ENCODE measurements at regions not wholly inside any gene's neighbourhood (a gene's known extent, or its start where the extent isn't known, plus 50 kb on each side); places are given as distances from the start of the nearest gene placed in this dataset.

DNA sequence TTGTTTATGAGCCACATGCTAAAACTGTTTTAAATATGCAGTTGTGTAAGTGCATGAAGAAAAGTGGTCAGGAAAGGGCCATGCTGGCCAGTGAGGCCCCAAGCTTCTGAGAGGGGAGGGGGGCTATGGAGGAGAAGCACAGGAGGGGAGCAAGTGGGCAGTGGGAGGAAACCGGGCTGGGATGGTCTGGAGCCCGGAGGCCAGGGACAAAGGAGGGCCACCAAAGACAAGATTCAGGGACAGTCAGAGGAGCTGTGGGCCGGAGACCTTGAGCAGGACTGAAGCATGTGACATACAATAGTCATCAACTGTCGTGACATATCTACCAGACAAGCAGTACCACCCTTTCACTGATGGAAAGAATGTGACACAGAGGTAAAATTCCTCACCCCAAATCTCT lies 333.2 kb upstream of the IRX1 start:
- 60 to 91% methylated on average over 2 to 3 of the region's 4 CpGs for WGBS, 2 experiments (ENCODE audit: insufficient coverage in 2 of 2)
- H3K4me1 ChIP-seq (ENCODE audit: control insufficient read depth, insufficient read depth, low read length, poor library complexity, severe bottlenecking), result no peaks in the 10 kb centered on the region
- H3K4me3 ChIP-seq (ENCODE audit: extremely low read depth, insufficient read depth, low read length, poor library complexity, severe bottlenecking), result no peak overlapping the region
- H3K27ac ChIP-seq (ENCODE audit: low read depth, low read length, severe bottlenecking), result no peak overlapping the region
- H3K9me3 ChIP-seq (ENCODE audit: control insufficient read depth, low read length), result no peaks in the 10 kb centered on the region
- no peaks in the 10 kb centered on the region for H3K36me3 ChIP-seq (ENCODE audit: control insufficient read depth, insufficient read depth, low read length)

DNA sequence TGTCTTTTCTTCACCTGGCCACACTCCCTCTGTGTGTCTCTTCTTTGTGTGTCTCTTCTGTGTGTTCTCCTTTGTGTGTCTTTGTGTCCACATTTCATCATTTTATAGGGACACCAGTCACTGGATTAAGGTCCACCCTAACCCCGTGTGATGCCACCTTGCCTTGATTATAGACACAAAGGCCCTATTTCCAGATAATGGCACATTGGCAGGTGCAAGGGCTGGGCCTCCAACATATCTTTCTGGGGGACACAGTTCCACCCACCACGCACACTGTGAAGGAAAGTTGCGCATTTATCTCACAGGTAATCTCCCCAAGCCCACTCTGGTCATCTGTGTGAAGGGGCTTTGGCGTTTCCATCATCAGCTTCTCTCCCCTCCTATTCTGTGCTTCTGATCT lies 334.6 kb upstream of the IRX1 start:
- 96 to 100% methylated on average over 1 to 2 of the region's 4 CpGs for WGBS, 2 experiments (ENCODE audit: insufficient coverage in 2 of 2)
- H3K9me3 ChIP-seq (ENCODE audit: control insufficient read depth, low read length), result no peaks in the 10 kb centered on the region

DNA sequence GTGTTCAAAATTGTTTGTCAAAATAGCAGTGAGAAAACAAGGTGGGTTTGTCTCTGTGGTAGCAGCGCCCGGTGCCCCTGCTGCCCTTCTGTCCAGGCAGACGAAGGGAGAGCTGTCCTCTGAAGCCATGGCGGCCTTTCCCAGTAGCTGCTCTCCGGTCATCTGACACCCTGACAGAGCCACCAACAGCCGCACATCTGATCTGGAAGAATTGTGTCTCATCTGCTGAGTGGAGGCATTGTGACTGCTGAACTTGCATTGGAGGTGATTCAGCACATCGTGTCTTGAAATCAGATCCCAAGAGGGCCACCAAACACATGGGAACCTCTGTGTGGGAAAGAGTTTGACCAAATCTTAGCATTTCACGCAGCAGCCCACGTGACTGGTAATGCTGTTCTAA lies 337.6 kb upstream of the IRX1 start:
- H3K27ac ChIP-seq (ENCODE audit: low read depth, low read length, severe bottlenecking), result no peak overlapping the region
- no peaks in the 10 kb centered on the region for H3K36me3 ChIP-seq (ENCODE audit: control insufficient read depth, insufficient read depth, low read length)
- H3K4me3 ChIP-seq (ENCODE audit: extremely low read depth, insufficient read depth, low read length, poor library complexity, severe bottlenecking), result no peak overlapping the region
- 88 to 96% methylated on average over 9 of the region's 9 CpGs for WGBS, 2 experiments (ENCODE audit: insufficient coverage in 2 of 2)
- no peaks in the 10 kb centered on the region for H3K4me1 ChIP-seq (ENCODE audit: control insufficient read depth, insufficient read depth, low read length, poor library complexity, severe bottlenecking)
- no peaks in the 10 kb centered on the region for H3K9me3 ChIP-seq (ENCODE audit: control insufficient read depth, low read length)

More for the DNA sequence above, 334.6 kb upstream of the IRX1 start:
- no peaks in the 10 kb centered on the region for H3K36me3 ChIP-seq (ENCODE audit: control insufficient read depth, insufficient read depth, low read length)
- no peaks in the 10 kb centered on the region for H3K4me1 ChIP-seq (ENCODE audit: control insufficient read depth, insufficient read depth, low read length, poor library complexity, severe bottlenecking)
- H3K4me3 ChIP-seq (ENCODE audit: extremely low read depth, insufficient read depth, low read length, poor library complexity, severe bottlenecking), result no peak overlapping the region
- H3K27ac ChIP-seq (ENCODE audit: low read depth, low read length, severe bottlenecking), result no peak overlapping the region

DNA sequence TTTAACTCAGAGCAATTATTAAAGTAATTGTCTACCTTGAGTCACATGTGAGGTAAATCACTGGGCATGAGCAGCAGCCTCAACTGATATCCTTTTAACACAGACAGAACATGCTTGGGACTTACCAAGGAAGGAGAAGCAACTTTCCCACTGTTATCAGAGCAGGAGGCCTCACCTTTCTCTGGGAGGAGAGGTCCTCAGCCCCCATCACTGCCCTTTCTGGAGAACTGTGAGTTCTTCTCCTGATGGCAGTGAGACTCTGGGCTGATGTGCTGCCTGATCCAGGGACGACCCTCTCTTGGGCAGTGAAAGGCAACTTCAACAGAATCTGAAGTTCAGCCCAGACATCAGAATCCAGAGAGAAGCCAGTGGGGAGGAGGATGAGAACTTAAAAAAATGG lies 343.4 kb upstream of the IRX1 start:
- WGBS, 2 experiments (ENCODE audit: insufficient coverage in 2 of 2), result 67% methylated on average over 1 of the region's 1 CpG; no CpG with 5 or more reads in 1 of the 2 experiments
- H3K9me3 ChIP-seq (ENCODE audit: control insufficient read depth, low read length), result no peaks in the 10 kb centered on the region

DNA sequence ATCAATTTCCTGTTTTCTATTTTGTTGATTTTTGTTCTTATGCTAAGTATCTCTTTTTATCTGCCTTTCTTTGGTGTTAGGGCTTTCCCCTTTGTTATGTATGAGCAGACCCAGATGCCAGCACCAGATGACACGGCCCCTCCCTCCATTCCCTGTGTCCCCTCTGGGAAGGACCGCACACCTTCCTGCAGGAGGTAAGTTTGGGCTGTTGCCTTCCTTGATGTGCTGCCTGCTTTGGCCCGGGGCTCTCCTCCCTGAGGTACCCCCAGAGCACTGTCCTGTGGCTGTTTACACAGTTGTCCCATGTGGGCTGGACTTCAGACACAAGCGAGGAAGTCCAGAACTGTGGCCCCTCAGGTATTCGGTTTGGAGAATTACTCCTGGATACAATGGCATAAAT lies 343.8 kb upstream of the IRX1 start:
- H3K27ac ChIP-seq (ENCODE audit: low read depth, low read length, severe bottlenecking), result no peak overlapping the region
- whole genome bisulfite sequencing, 2 experiments (ENCODE audit: insufficient coverage in 2 of 2), result 24 to 43% methylated on average over 2 to 3 of the region's 5 CpGs
- no peak overlapping the region for H3K4me3 ChIP-seq (ENCODE audit: extremely low read depth, insufficient read depth, low read length, poor library complexity, severe bottlenecking)
- no peaks in the 10 kb centered on the region for H3K9me3 ChIP-seq (ENCODE audit: control insufficient read depth, low read length)
- H3K36me3 ChIP-seq (ENCODE audit: control insufficient read depth, insufficient read depth, low read length), result no peaks in the 10 kb centered on the region
- no peaks in the 10 kb centered on the region for H3K4me1 ChIP-seq (ENCODE audit: control insufficient read depth, insufficient read depth, low read length, poor library complexity, severe bottlenecking)

More for the DNA sequence above, 343.4 kb upstream of the IRX1 start:
- no peak overlapping the region for H3K27ac ChIP-seq (ENCODE audit: low read depth, low read length, severe bottlenecking)
- H3K4me3 ChIP-seq (ENCODE audit: extremely low read depth, insufficient read depth, low read length, poor library complexity, severe bottlenecking), result no peak overlapping the region
- H3K36me3 ChIP-seq (ENCODE audit: control insufficient read depth, insufficient read depth, low read length), result no peaks in the 10 kb centered on the region
- no peaks in the 10 kb centered on the region for H3K4me1 ChIP-seq (ENCODE audit: control insufficient read depth, insufficient read depth, low read length, poor library complexity, severe bottlenecking)

DNA sequence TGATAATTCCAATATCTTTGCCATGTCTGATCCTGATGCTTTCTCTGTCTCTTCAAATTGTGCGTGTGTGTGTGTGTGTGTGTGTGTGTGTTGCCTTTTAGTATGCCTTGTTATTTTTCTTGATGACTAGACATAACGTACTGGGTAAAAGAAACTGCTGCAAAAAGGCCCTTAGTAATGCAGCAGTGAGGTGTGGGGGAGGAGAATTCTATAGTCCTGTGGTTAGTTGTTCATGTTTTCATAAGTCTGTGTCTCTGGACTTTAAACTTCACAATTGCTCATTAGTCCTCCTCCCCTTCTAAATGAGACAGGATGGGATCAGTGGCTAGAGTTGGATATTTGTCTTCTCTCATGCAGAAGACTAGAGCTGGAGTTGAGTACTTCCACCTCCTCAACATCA lies 346.2 kb upstream of the IRX1 start:
- Histone ChIP-seq H3K9me3 (ENCODE audit: control insufficient read depth, low read length) (no peaks in the 10 kb centered on the region), H3K27ac (ENCODE audit: low read depth, low read length, severe bottlenecking) (no peak overlapping the region), H3K36me3 (ENCODE audit: control insufficient read depth, insufficient read depth, low read length) (no peaks in the 10 kb centered on the region), H3K4me3 (ENCODE audit: extremely low read depth, insufficient read depth, low read length, poor library complexity, severe bottlenecking) (no peak overlapping the region), H3K4me1 (ENCODE audit: control insufficient read depth, insufficient read depth, low read length, poor library complexity, severe bottlenecking) (no peaks in the 10 kb centered on the region)
- WGBS, 2 experiments (ENCODE audit: insufficient coverage in 2 of 2), result no CpG with 5 or more reads among the region's 2 CpGs

DNA sequence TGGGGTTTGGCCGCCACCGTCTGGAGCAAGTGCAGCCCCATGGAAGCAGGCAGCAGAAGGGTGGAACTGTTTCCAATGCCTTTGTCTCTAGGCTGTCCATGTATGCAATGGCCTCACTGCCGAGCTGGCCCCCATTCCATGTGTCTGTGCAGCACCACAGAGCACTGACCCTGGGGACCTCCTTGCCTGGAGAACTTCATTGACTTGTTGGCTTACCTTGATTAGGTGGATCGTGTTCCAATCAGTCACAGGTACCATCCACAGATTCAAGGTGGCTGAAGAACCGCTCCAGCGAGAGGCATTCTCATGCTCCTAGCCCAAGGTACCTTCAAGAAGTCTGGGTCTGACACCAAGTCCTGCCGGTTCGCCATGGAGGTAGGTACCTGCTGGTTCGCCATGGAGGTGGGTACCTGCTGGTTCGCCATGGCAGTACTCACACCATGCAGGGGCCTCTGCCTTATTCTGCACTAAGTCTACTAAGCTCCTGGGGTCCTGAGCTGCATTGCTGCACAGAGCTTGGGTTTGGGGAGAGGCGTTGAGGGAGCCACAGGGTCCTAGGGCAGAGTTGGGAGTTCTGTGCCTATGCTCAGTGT lies 358.3 kb upstream of the IRX1 start:
- H3K27ac ChIP-seq (ENCODE audit: low read depth, low read length, severe bottlenecking), result no peak overlapping the region
- no peak overlapping the region for H3K4me3 ChIP-seq (ENCODE audit: extremely low read depth, insufficient read depth, low read length, poor library complexity, severe bottlenecking)
- H3K36me3 ChIP-seq (ENCODE audit: control insufficient read depth, insufficient read depth, low read length), result no peaks in the 10 kb centered on the region
- H3K9me3 ChIP-seq (ENCODE audit: control insufficient read depth, low read length), result no peaks in the 10 kb centered on the region
- no peaks in the 10 kb centered on the region for H3K4me1 ChIP-seq (ENCODE audit: control insufficient read depth, insufficient read depth, low read length, poor library complexity, severe bottlenecking)
- 93 to 94% methylated on average over 10 to 11 of the region's 11 CpGs for WGBS, 2 experiments (ENCODE audit: insufficient coverage in 2 of 2)

DNA sequence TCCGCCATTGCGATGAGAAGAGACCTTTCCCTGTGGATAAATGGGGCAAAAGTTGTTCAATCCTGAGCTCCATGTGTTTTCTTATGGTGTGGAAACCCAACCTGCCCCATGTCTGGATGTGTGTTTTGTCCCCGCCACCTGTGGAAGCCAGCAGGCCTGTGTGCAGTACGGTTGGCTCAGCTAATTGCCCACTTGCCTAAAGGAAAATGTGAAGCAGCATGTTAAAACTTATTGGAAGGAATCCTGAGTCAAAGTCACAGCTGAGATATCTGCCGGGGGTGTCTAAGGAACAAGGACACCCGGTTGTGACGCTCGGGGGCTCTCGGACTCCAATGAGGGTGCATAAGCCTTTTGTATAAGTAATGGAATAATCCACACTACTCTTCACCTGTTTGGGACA lies 361.1 kb upstream of the IRX1 start:
- 91 to 95% methylated on average over 3 to 5 of the region's 9 CpGs for WGBS, 2 experiments (ENCODE audit: insufficient coverage in 2 of 2)
- no peak overlapping the region for H3K27ac ChIP-seq (ENCODE audit: low read depth, low read length, severe bottlenecking)
- H3K4me3 ChIP-seq (ENCODE audit: extremely low read depth, insufficient read depth, low read length, poor library complexity, severe bottlenecking), result no peak overlapping the region

DNA sequence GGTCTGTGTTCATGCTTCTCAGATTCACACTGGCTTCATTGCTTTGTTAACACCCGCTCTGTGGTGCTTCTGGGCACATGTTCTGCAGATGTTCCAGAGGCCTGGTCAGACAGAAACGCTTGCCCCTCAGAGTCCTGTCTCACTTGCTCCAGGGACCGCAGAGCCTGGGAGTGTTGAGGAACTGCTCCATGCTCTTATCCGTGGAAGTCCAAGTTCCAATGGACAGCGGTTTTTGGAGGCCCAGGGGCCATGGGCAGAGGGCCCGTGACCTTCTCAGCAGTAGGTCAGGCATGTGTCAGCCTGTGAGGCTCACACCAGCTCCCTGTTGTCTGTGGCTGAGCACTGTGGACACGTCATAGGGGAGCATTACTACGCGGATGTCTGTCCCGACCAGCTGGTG lies 364.7 kb upstream of the IRX1 start:
- Histone ChIP-seq H3K4me3 (ENCODE audit: extremely low read depth, insufficient read depth, low read length, poor library complexity, severe bottlenecking) (no peak overlapping the region), H3K4me1 (ENCODE audit: control insufficient read depth, insufficient read depth, low read length, poor library complexity, severe bottlenecking) (no peaks in the 10 kb centered on the region), H3K9me3 (ENCODE audit: control insufficient read depth, low read length) (no peaks in the 10 kb centered on the region), H3K27ac (ENCODE audit: low read depth, low read length, severe bottlenecking) (no peak overlapping the region), H3K36me3 (ENCODE audit: control insufficient read depth, insufficient read depth, low read length) (no peaks in the 10 kb centered on the region)
- 95 to 96% methylated on average over 10 of the region's 10 CpGs for WGBS, 2 experiments (ENCODE audit: insufficient coverage in 2 of 2)

More for the DNA sequence above, 361.1 kb upstream of the IRX1 start:
- Histone ChIP-seq H3K36me3 (ENCODE audit: control insufficient read depth, insufficient read depth, low read length) (no peaks in the 10 kb centered on the region), H3K9me3 (ENCODE audit: control insufficient read depth, low read length) (no peaks in the 10 kb centered on the region), H3K4me1 (ENCODE audit: control insufficient read depth, insufficient read depth, low read length, poor library complexity, severe bottlenecking) (no peaks in the 10 kb centered on the region)

DNA sequence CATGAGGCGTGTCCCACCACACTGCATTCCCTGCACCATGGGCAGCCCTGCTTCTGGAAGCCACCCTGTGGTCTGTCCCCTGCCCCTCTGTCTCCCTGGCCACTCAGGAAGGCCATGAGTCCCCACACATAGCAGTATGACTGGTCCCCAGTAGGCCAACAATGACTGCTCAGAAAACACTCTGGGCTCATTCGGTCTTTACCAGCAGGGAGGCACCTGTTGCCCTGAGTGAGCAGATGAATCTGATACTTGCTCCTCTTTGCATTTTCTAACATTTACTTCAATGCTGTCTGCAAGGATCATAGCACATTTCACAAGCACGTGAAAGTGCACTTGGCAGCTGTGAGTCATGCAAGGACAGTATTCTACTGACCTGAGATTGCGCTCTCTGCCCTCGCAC lies 365.4 kb upstream of the IRX1 start:
- Histone ChIP-seq H3K36me3 (ENCODE audit: control insufficient read depth, insufficient read depth, low read length) (no peaks in the 10 kb centered on the region), H3K4me3 (ENCODE audit: extremely low read depth, insufficient read depth, low read length, poor library complexity, severe bottlenecking) (no peak overlapping the region), H3K4me1 (ENCODE audit: control insufficient read depth, insufficient read depth, low read length, poor library complexity, severe bottlenecking) (no peaks in the 10 kb centered on the region), H3K9me3 (ENCODE audit: control insufficient read depth, low read length) (no peaks in the 10 kb centered on the region), H3K27ac (ENCODE audit: low read depth, low read length, severe bottlenecking) (no peak overlapping the region)
- WGBS, 2 experiments (ENCODE audit: insufficient coverage in 2 of 2), result 89 to 91% methylated on average over 5 of the region's 5 CpGs

DNA sequence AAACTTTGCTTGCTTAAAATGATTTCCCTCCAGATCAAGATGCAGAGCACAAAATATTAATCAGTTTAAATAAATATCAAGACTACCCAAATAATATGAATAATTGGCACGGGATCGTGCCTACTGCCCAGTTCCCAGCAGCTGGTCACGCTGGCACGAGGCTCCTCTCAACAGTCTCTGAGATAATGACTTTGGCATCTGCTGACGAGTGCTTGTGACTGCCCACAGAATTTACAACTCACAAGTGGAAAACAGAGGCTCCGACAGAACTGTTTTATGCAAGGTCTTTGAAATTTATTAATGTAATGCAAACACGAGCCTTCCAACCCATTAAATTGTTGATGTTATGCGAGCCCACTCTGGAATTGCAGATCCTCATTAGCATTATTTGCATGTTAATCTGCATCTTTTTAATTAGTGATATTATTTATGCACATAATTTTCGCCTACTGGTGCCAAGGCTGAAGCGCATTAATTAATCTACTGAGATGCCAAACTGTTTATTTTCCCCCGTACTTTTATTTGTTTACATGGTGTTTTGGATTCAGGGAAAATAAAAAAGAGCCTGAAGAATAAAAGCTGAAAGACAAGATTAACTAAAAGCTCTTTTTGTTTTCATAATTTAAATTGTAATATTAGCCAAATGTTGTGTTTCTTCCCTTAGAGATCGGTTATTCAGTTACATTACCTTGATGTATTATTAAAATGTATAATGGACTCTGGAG lies 369.3 kb upstream of the IRX1 start:
- H3K9me3 ChIP-seq (ENCODE audit: control insufficient read depth, low read length), result no peaks in the 10 kb centered on the region
- no peaks in the 10 kb centered on the region for H3K4me1 ChIP-seq (ENCODE audit: control insufficient read depth, insufficient read depth, low read length, poor library complexity, severe bottlenecking)
- H3K36me3 ChIP-seq (ENCODE audit: control insufficient read depth, insufficient read depth, low read length), result no peaks in the 10 kb centered on the region
- no peak overlapping the region for H3K27ac ChIP-seq (ENCODE audit: low read depth, low read length, severe bottlenecking)
- H3K4me3 ChIP-seq (ENCODE audit: extremely low read depth, insufficient read depth, low read length, poor library complexity, severe bottlenecking), result no peak overlapping the region
- WGBS, 2 experiments (ENCODE audit: insufficient coverage in 2 of 2), result 87 to 97% methylated on average over 4 to 6 of the region's 12 CpGs

Data from mesodermal cell (in vitro differentiated cells).